COR-L47 (cell line): ENCODE measurements at regions not wholly inside any gene's neighbourhood (a gene's known extent, or its start where the extent isn't known, plus 50 kb on each side); places are given as distances from the start of the nearest gene placed in this dataset.
"Not testable (repeated sequence)": the region's sequence is repeated elsewhere in the genome, so short reads cannot be mapped to it uniquely, and the experiment has no call there.

ENCODE experiments used
- DNase-seq: peaks from one replicate; lab custom pipeline; 2025; lab: John Stamatoyannopoulos, UW

DNA sequence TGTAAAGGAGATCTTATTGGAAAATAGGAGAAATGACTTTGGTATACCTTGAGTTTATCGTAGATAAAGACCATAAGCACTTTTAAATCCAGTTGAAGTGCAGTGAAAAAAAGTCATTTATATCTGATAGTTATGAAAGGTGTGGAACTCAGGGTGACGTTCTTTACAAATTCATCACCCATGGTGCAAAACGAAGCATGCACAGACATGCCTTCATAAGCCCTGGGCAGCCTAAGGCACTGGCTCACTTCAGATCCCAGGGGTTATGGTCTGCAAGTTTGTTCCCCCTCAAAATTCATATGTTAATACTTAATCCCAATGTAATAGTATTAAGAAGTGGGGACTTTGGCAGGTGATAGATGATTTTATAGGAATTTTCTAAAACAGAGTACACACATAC, 1216.4 kb upstream of the USP15 start:
- no peak for DNase-seq

- no peak for DNase-seq
Measured at GRCh38 chr12:61044766-61045165, 1215.4 kb upstream of the USP15 start.

DNA sequence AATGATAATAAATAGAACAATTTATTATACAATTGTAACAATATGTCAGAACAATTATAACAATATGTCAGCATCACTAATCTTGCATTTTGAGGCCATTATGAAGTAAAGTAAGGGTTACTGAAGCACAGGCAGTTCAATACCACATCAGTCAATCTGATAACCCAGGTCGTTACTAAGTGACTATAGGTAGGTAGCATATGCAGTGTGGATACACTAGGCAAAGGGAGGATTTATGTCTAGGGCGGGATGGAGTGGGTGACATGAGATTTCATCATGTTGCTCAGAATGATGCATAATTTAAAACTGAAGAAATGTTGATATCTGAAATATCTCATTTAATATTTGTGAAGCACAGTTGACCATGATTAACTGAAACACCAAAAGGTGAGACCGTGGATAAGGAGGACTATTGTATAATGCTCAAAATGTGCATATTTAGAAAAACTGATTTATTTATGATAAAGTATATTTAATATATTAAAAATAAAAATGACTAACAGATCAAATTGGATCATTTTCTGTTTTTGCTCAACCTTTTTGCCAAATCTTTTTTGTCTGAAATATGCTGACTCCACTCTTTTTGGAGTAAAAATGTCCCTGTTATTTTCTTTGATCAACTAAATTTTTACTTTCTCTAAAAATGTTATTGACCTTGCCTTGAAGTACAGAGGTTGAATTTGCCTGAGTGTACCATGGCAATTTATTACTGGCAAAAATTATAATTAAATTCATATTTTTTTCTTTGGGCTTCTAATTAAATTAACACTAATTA, 1189.4 kb upstream of the USP15 start:
- DNase-seq, result no peak

GRCh38 chr12:61072717-61073116, 1187.5 kb upstream of the USP15 start:
- DNase-seq, result no peak

GRCh38 chr12:61095111-61095510, 1165.1 kb upstream of the USP15 start:
- no peak for DNase-seq

DNA sequence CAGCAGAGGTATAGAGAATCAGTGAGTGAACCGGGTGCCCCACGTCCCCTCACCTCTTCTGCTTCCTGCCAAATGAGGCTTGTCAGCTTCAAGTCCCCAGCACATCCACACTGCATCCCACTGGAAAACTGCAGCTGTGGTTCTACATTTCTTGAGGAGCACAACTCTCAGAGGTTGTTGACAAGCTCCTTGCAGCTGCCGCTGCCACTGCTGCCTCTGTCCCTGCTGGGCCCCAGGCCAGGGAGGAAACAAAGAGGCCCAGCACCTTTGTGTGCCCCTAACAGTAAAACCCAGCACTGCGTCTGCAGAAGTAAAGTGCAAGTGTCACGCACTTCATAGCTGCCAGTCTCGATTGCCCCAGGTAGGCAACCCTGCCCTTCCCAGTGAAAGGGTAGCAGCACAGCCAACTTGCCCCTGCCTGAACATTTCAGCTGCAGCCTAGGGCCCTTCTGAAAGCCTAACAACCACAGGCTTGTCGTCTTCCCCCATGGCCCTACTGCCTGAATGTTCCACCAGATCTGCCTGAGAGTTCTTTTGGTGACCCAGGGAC, 1162.1 kb upstream of the USP15 start:
- no peak for DNase-seq

DNA sequence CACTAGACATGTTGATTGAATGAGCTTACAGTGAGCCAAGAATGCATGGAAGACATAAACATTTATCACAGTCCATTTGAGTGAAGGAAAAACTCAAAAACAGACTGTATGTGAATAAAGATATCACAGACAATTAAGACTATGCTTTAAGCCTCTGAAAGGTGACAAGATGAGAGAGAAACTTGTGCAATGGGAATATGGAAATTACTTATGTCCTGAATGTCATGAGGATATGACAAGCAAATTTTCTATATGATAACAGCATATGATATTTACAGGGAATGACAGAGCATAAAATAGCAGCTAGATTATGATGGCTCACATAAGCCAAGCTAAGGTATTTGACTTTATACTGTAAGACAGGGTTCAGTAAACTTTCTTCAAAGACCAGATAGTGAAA, 1153.1 kb upstream of the USP15 start:
- no peak for DNase-seq

- no peak for DNase-seq
Measured at GRCh38 chr12:61111218-61111617, 1149.0 kb upstream of the USP15 start.

- no peak for DNase-seq
Measured at GRCh38 chr12:61137677-61138414, 1122.4 kb upstream of the USP15 start.

DNA sequence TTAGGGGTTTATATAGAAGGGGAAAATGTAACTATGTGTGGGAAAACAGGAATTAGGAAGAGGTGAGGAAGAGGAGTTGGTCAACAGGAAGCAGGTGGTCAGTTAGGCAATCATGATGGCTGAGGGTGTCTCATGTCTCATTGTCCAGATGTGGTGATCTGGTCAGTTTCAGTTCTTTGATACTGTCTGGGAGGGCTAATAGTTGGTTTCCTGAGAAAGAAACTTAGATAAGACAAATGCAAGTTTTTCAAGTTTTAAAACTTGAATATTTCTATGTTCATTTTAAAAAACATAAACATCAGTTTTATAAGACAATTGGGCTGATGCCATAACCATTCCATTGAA, 1121.8 kb upstream of the USP15 start:
- no peak for DNase-seq

- no peak for DNase-seq
Measured at GRCh38 chr12:61161961-61162360, 1098.2 kb upstream of the USP15 start.

DNA sequence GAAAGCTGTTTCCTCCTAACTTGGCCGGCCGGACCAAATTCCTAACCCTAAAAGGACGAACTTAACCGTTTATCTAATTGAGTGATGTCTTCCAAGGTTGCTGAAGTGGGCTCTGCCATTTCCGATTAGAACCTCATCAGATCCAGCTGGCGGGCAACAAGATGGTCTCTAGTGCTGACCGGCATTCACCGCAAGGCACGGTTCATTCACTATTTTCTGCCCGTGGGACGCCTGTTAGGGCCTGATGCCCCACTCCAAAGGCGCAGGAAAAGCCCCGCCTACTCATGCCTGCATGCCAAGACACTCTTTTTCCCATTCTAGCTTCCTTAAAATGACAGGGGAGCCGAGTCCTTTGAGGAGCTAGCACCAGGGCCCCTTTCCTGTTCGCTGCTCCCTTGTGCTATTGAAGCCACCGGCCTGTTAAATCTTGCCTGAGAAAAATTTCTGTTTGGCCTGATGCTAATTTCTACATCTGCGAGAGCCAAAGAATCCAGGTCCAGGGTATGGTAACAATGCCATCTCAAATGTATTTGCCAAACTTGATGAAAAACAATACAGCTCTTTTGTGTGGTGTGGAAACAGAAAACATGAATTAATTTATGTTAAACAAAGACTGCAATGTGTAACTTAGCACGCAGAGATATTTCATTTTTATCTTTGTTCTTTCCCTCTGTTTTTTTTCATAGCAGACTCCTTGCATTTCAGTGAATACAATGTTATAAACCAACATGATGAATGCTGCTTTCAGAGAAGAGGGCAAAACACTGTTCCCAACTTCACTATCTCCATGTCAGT, 1071.2 kb upstream of the USP15 start:
- DNase-seq, result no peak

DNA sequence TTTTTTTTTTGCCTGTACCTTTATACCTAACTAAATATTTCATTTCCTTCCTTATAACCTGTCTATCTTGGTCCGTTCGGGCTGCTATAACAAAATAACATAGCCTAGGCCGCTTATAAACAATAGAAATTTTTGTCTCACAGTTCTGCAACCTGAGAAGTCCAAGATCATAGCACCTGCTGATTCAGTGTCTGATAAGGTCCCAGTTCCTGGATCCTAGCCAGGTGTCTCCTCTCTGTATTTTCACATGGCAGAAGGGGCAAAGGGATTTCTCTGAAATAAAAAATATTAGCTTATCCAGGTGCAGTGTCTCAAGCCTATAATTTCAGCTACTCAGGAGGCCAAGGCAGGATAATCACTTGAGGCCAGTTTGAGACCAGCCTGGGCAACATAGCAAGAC, 1046.6 kb upstream of the USP15 start:
- DNase-seq, result peak; percentile 59

GRCh38 chr12:61220337-61220736, 1039.9 kb upstream of the USP15 start:
- no peak for DNase-seq

DNA sequence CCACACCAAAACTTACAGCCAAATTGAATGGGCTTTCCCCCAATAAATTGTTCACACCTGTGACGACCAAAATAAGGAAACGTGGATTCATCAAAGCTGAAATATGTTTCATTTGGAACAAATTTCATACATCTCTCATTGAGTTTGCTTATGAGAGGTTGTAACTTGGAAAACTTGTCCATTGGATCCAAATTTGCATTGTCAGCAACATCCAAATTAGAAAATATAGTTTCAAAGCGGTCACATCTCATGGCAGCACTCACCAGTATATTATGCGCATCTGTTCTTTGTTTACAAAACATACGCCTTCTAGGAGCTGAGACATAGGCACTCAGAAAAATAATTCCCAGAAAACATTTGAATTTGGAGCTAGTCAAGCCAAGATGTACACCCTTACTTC, 1028.2 kb upstream of the USP15 start:
- DNase-seq, result no peak

DNA sequence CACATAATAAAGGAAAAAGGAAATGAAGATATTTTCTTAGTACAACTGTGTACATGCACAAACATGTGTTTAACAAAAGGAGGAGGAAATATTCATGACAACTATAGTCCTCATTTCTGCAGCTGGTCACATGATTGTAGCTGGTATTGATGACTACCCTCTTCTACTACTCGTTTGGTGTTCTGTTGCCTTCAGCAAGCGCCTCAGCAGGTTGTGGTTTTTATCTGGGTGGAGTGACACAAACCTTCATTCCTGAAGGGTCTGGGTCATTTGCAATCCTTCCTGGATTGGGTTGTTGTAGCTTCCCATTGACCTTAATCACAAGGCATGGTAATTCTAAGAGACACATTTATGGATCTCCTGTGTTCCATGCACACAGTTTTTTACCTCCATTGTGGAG, 1009.9 kb upstream of the USP15 start:
- DNase-seq, result no peak

- DNase-seq, result no peak
Measured at GRCh38 chr12:61251076-61251475, 1009.1 kb upstream of the USP15 start.

GRCh38 chr12:61254225-61254624, 1006.0 kb upstream of the USP15 start:
- DNase-seq, result no peak

DNA sequence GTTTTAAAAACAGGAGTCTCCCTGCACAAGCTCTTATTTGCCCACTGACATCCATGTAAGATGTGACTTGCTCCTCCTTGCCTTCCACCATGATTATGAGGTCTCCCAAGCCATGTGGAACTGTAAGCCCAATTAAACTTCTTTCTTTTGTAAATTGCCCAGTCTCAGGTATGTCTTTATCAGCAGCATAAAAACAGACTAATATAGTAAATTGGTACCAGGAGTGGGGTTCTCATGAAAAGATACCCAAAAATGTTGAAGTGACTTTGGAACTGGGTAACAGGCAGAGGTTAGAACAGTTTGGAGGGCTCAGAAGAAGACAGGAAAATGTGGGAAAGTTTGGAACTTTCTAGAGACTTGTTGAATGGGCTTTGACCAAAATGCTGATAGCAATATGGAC, 995.9 kb upstream of the USP15 start:
- not testable (repeated sequence) for DNase-seq

- no peak for DNase-seq
Measured at GRCh38 chr12:61267474-61267873, 992.7 kb upstream of the USP15 start.

- DNase-seq, result no peak
Measured at GRCh38 chr12:61272441-61272840, 987.8 kb upstream of the USP15 start.

GRCh38 chr12:61282790-61283575, 977.2 kb upstream of the USP15 start:
- no peak for DNase-seq
